H1 (cell line): ENCODE measurements at regions not wholly inside any gene's neighbourhood (a gene's known extent, or its start where the extent isn't known, plus 50 kb on each side); places are given as distances from the start of the nearest gene placed in this dataset.

Experiments used
- BACH1 ChIP-seq: IDR thresholded peaks from 2 replicates; pipeline ENCODE4 v1.6.1; 2012; ENCODE audit warnings: low read length, improper control_type of control experiment
- CREB1 ChIP-seq: IDR thresholded peaks from 2 replicates; pipeline ENCODE4 v1.6.1; 2012; ENCODE audit warnings: inconsistent platforms
- GTF2F1 ChIP-seq: IDR thresholded peaks from 2 replicates; pipeline ENCODE4 v1.6.1; 2012; ENCODE audit warnings: low read depth, low read length, improper control_type of control experiment, borderline replicate concordance
- RAD21 ChIP-seq, 2 experiments: IDR thresholded peaks in 1 of 2; conservative IDR thresholded peaks in 1 of 2; 2 replicates each; pipeline ENCODE4 v1.6.1; 2011; ENCODE audit warnings: low read depth in 2 of 2, low read length in 2 of 2, improper control_type of control experiment in 1 of 2, inconsistent platforms in 1 of 2, mild to moderate bottlenecking in 1 of 2, moderate library complexity in 1 of 2
- SAP30 ChIP-seq: fragments of 300-600 bp; sonication (generic); IDR thresholded peaks from 2 replicates; pipeline ENCODE4 v1.7.1; 2012; ENCODE audit warnings: low read length, moderate library complexity, mild to moderate bottlenecking, inconsistent platforms; ENCODE audit not compliant: insufficient read depth, insufficient replicate concordance
- SIX5 ChIP-seq: IDR thresholded peaks from 2 replicates; pipeline ENCODE4 v1.6.1; 2011; ENCODE audit warnings: mild to moderate bottlenecking, low read depth, low read length
- SP2 ChIP-seq: IDR thresholded peaks from 2 replicates; pipeline ENCODE4 v1.6.1; 2012; ENCODE audit warnings: mild to moderate bottlenecking, low read length, inconsistent platforms
- SRF ChIP-seq: IDR thresholded peaks from 2 replicates; pipeline ENCODE4 v1.6.1; 2011; ENCODE audit warnings: mild to moderate bottlenecking, low read depth, low read length, moderate library complexity
- SUZ12 ChIP-seq: fragments of 200-600 bp; sonication (generic); IDR thresholded peaks from 2 replicates; pipeline ENCODE4 v1.6.1; 2012; ENCODE audit warnings: mild to moderate bottlenecking, inconsistent platforms, low read length, moderate library complexity, mixed read lengths
- TCF12 ChIP-seq: IDR thresholded peaks from 2 replicates; pipeline ENCODE4 v1.6.1; 2011; ENCODE audit warnings: low read depth, mild to moderate bottlenecking, low read length
- YY1 ChIP-seq: IDR thresholded peaks from 2 replicates; pipeline ENCODE4 v1.6.1; 2011; ENCODE audit warnings: low read depth, mild to moderate bottlenecking, low read length
- TF ChIP-seq, protein P1 (sequence below): fragments of 300-600 bp; sonication (generic); IDR thresholded peaks from 2 replicates; pipeline ENCODE4 v1.7.1; 2012; ENCODE audit warnings: low read length, moderate library complexity, mild to moderate bottlenecking, inconsistent platforms; ENCODE audit not compliant: insufficient replicate concordance
- TF ChIP-seq, protein P2 (sequence below): IDR thresholded peaks from 2 replicates; pipeline ENCODE4 v1.6.1; 2012; ENCODE audit warnings: inconsistent platforms

DNA sequence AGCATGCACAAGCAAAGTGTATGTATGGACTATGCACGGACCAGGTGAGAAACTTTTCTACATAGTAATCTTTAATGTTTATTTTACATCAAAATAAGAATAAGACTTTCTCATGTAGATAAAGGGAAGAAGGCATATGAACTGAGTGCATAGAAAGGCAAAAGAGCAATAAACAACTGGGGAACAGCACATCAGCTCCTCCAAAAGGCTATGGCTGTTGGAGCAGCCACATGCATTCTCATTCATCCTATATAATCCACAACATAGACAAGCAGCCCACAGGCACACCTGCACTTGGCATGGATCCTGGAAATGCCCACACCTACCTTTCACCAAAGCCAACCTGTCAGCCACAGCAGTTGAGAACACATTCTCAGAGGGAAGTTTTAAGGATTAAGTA is 586.9 kb upstream of the INTU start (continued):
- TF ChIP-seq, protein P1, sequence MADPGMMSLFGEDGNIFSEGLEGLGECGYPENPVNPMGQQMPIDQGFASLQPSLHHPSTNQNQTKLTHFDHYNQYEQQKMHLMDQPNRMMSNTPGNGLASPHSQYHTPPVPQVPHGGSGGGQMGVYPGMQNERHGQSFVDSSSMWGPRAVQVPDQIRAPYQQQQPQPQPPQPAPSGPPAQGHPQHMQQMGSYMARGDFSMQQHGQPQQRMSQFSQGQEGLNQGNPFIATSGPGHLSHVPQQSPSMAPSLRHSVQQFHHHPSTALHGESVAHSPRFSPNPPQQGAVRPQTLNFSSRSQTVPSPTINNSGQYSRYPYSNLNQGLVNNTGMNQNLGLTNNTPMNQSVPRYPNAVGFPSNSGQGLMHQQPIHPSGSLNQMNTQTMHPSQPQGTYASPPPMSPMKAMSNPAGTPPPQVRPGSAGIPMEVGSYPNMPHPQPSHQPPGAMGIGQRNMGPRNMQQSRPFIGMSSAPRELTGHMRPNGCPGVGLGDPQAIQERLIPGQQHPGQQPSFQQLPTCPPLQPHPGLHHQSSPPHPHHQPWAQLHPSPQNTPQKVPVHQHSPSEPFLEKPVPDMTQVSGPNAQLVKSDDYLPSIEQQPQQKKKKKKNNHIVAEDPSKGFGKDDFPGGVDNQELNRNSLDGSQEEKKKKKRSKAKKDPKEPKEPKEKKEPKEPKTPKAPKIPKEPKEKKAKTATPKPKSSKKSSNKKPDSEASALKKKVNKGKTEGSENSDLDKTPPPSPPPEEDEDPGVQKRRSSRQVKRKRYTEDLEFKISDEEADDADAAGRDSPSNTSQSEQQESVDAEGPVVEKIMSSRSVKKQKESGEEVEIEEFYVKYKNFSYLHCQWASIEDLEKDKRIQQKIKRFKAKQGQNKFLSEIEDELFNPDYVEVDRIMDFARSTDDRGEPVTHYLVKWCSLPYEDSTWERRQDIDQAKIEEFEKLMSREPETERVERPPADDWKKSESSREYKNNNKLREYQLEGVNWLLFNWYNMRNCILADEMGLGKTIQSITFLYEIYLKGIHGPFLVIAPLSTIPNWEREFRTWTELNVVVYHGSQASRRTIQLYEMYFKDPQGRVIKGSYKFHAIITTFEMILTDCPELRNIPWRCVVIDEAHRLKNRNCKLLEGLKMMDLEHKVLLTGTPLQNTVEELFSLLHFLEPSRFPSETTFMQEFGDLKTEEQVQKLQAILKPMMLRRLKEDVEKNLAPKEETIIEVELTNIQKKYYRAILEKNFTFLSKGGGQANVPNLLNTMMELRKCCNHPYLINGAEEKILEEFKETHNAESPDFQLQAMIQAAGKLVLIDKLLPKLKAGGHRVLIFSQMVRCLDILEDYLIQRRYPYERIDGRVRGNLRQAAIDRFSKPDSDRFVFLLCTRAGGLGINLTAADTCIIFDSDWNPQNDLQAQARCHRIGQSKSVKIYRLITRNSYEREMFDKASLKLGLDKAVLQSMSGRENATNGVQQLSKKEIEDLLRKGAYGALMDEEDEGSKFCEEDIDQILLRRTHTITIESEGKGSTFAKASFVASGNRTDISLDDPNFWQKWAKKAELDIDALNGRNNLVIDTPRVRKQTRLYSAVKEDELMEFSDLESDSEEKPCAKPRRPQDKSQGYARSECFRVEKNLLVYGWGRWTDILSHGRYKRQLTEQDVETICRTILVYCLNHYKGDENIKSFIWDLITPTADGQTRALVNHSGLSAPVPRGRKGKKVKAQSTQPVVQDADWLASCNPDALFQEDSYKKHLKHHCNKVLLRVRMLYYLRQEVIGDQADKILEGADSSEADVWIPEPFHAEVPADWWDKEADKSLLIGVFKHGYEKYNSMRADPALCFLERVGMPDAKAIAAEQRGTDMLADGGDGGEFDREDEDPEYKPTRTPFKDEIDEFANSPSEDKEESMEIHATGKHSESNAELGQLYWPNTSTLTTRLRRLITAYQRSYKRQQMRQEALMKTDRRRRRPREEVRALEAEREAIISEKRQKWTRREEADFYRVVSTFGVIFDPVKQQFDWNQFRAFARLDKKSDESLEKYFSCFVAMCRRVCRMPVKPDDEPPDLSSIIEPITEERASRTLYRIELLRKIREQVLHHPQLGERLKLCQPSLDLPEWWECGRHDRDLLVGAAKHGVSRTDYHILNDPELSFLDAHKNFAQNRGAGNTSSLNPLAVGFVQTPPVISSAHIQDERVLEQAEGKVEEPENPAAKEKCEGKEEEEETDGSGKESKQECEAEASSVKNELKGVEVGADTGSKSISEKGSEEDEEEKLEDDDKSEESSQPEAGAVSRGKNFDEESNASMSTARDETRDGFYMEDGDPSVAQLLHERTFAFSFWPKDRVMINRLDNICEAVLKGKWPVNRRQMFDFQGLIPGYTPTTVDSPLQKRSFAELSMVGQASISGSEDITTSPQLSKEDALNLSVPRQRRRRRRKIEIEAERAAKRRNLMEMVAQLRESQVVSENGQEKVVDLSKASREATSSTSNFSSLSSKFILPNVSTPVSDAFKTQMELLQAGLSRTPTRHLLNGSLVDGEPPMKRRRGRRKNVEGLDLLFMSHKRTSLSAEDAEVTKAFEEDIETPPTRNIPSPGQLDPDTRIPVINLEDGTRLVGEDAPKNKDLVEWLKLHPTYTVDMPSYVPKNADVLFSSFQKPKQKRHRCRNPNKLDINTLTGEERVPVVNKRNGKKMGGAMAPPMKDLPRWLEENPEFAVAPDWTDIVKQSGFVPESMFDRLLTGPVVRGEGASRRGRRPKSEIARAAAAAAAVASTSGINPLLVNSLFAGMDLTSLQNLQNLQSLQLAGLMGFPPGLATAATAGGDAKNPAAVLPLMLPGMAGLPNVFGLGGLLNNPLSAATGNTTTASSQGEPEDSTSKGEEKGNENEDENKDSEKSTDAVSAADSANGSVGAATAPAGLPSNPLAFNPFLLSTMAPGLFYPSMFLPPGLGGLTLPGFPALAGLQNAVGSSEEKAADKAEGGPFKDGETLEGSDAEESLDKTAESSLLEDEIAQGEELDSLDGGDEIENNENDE: peak; percentile 62
- TF ChIP-seq RAD21 (IDR thresholded peaks at IDR 0.05 in 1 of 2, conservative IDR thresholded peaks at IDR 0.05 in 1 of 2; ENCODE audit: low read depth in 2 of 2, low read length in 2 of 2) (peak in 1 of 2 experiments; percentile 31; a peak in 2 of 4 replicates), SRF (no peak), SAP30 (no peak), CREB1 (no peak), GTF2F1 (no peak), YY1 (no peak), SIX5 (no peak), SP2 (no peak), BACH1 (no peak), TCF12 (0 out of 2 replicates have a peak, but pooled peaks have one; percentile 55), SUZ12 (no peak)
- TF ChIP-seq, protein P2, sequence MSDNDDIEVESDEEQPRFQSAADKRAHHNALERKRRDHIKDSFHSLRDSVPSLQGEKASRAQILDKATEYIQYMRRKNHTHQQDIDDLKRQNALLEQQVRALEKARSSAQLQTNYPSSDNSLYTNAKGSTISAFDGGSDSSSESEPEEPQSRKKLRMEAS: no peak
